Ishikawa (cell line): ENCODE measurements at regions not wholly inside any gene's neighbourhood (a gene's known extent, or its start where the extent isn't known, plus 50 kb on each side); places are given as distances from the start of the nearest gene placed in this dataset.

ENCODE experiments used
- CREB1 ChIP-seq: IDR thresholded peaks from 2 replicates; pipeline ENCODE4 v1.6.1; 2012; ENCODE audit warnings: low read depth
- EP300 ChIP-seq: IDR thresholded peaks from 2 replicates; pipeline ENCODE4 v1.6.1; 2012; ENCODE audit warnings: borderline replicate concordance
- FOXM1 ChIP-seq: IDR thresholded peaks from 2 replicates; pipeline ENCODE4 v1.6.1; 2012; ENCODE audit warnings: low read depth, borderline replicate concordance
- MAX ChIP-seq: IDR thresholded peaks from 2 replicates; pipeline ENCODE4 v1.6.1; 2012
- NFIC ChIP-seq: IDR thresholded peaks from 2 replicates; pipeline ENCODE4 v1.6.1; 2012
- RAD21 ChIP-seq: IDR thresholded peaks from 2 replicates; pipeline ENCODE4 v1.6.1; 2012; ENCODE audit warnings: low read depth
- TAF1 ChIP-seq: IDR thresholded peaks from 2 replicates; pipeline ENCODE4 v1.6.1; 2012; ENCODE audit warnings: low read depth, mild to moderate bottlenecking
- TEAD4 ChIP-seq: IDR thresholded peaks from 2 replicates; pipeline ENCODE4 v1.6.1; 2012
- USF1 ChIP-seq: IDR thresholded peaks from 2 replicates; pipeline ENCODE4 v1.6.1; 2012
- YY1 ChIP-seq: IDR thresholded peaks from 2 replicates; pipeline ENCODE4 v1.6.1; 2012; ENCODE audit warnings: low read depth
- ZBTB7A ChIP-seq: IDR thresholded peaks from 2 replicates; pipeline ENCODE4 v1.6.1; 2012; ENCODE audit warnings: low read depth

DNA sequence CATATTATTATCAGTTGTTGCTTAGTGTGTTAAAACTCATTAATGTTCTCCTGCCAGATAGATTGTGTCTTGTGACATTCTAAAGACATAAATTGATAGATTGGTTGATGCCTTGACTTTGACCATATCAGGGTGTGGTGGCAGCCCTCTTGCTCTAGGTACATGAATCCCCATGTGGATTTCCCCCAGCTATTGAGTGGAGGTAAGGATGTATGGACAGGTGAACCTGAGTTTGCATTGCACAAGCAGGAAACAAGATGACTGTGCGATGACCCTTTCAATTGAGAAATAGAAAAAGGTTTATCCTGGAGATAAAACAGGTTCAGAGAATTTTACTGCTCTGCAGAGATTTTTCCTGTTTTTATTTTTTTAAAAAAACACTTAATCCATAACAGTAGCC lies 619.2 kb downstream of the SPRY1 start:
- TF ChIP-seq EP300 (no peak), CREB1 (no peak), TAF1 (no peak), NFIC (no peak), TEAD4 (no peak), USF1 (no peak), YY1 (no peak), MAX (no peak), FOXM1 (no peak), RAD21 (no peak), ZBTB7A (no peak)
